HCT116 (cell line): ENCODE measurements at regions not wholly inside any gene's neighbourhood (a gene's known extent, or its start where the extent isn't known, plus 50 kb on each side); places are given as distances from the start of the nearest gene placed in this dataset.

ENCODE experiments used
- ATAC-seq: fragments of 200-7000 bp; cut with Tn5 transposase; 2 replicates; pipeline ENCODE4 v1.9.1; 2020; ENCODE audit warnings: mild to moderate bottlenecking, moderate library complexity
- BruUV-seq: library from RNA; stranded (reverse); fragments of 400-500 nt; replicated peaks from 2 replicates; lab custom pipeline; 2021; lab: Mats Ljungman, UMichigan
- CTCF ChIA-PET: fragments of 300-600 bp; sonication (Branson Sonifier 250); formaldehyde crosslinking; loops from one replicate; lab custom pipeline; 2021; ENCODE audit warnings: antibody characterized with exemption; lab: Charles Lee
- POLR2A ChIA-PET: fragments of 300-600, 350-600 bp; sonication (Branson Sonifier 250); formaldehyde crosslinking; loops from one replicate; lab custom pipeline; 2021; ENCODE audit warnings: antibody characterized with exemption; lab: Charles Lee
- RAD21 ChIA-PET, 2 experiments: fragments of 300-600 bp; sonication (Branson Sonifier 250); formaldehyde crosslinking; loops; one replicate each; lab custom pipeline; 2023; ENCODE audit warnings: low total read pairs in 2 of 2; ENCODE audit not compliant: uncharacterized antibody in 2 of 2, unreplicated experiment in 2 of 2, low non-redundant PET in 1 of 2; lab: Charles Lee
- DNase-seq: peaks from one replicate; pipeline ENCODE4 v3.0.0-alpha.2; 2010; ENCODE audit warnings: low read depth, low spot score
- H2AFZ ChIP-seq: fragments of 200-600 bp; shearing (Covaris generic), sonication (generic); 2 replicates; pipeline ENCODE4 v1.6.1; 2017; ENCODE audit warnings: low read depth, mixed run types, mixed read lengths, antibody characterized with exemption, low read length; ENCODE audit not compliant: poor library complexity, severe bottlenecking
- H3K27ac ChIP-seq: 2 replicates; pipeline ENCODE4 v1.5.1; 2012; ENCODE audit warnings: low read depth, low read length
- H3K27me3 ChIP-seq: fragments of 200-600 bp; sonication (generic); 2 replicates; pipeline ENCODE4 v1.6.1; 2016; ENCODE audit warnings: mixed run types, low read length, mixed read lengths; ENCODE audit not compliant: insufficient read depth
- H3K36me3 ChIP-seq, 2 experiments: fragments of 200-500 bp in 1 of 2; fragments of 200-600 bp in 1 of 2; sonication (Bioruptor generic) in 1 of 2; sonication (generic) in 1 of 2; 2 replicates each; pipeline versions ENCODE4 v1.5.1 to v1.6.1; 2014 to 2016; ENCODE audit warnings: low read length in 2 of 2, inconsistent platforms in 1 of 2, mixed read lengths in 1 of 2, mixed run types in 1 of 2; ENCODE audit not compliant: insufficient read depth in 2 of 2, control insufficient read depth in 1 of 2
- H3K4me1 ChIP-seq, 2 experiments: fragments of 200-600 bp in 1 of 2; sonication (generic) in 1 of 2; 2 replicates each; pipeline versions ENCODE4 v1.5.1 to v1.6.1; 2012 to 2017; ENCODE audit warnings: low read length in 2 of 2, inconsistent platforms in 1 of 2, mild to moderate bottlenecking in 1 of 2, mixed read lengths in 1 of 2, mixed run types in 1 of 2, moderate library complexity in 1 of 2; ENCODE audit not compliant: insufficient read depth in 2 of 2, control insufficient read depth in 1 of 2
- H3K4me2 ChIP-seq: fragments of 200-600 bp; sonication (generic); 2 replicates; pipeline ENCODE4 v1.6.1; 2017; ENCODE audit warnings: mixed run types, low read length, mixed read lengths
- H3K4me3 ChIP-seq, 2 experiments: fragments of 200-600 bp in 1 of 2; sonication (generic) in 1 of 2; replicated peaks in 1 of 2; 2 replicates each; pipeline ENCODE4 v1.5.1; 2011 to 2016; ENCODE audit warnings: low read length in 2 of 2, control low read depth in 1 of 2, low read depth in 1 of 2, mild to moderate bottlenecking in 1 of 2, mixed read lengths in 1 of 2, mixed run types in 1 of 2
- H3K79me2 ChIP-seq: fragments of 200-600 bp; sonication (generic); 2 replicates; pipeline ENCODE4 v1.6.1; 2017; ENCODE audit warnings: mild to moderate bottlenecking, mixed run types, low read length, moderate library complexity, mixed read lengths; ENCODE audit not compliant: insufficient read depth
- H3K9ac ChIP-seq: fragments of 200-600 bp; sonication (generic); 2 replicates; pipeline ENCODE4 v1.6.1; 2016; ENCODE audit warnings: low read length, mixed read lengths
- H3K9me2 ChIP-seq: fragments of 200-600 bp; sonication (generic), shearing (Covaris generic); 2 replicates; pipeline ENCODE4 v1.6.1; 2017; ENCODE audit warnings: mixed run types, mild to moderate bottlenecking, moderate library complexity; ENCODE audit not compliant: insufficient read depth
- H3K9me3 ChIP-seq, 2 experiments: fragments of 200-500 bp in 1 of 2; fragments of 200-600 bp in 1 of 2; sonication (Bioruptor generic) in 1 of 2; sonication (generic) in 1 of 2; 2 replicates each; pipeline ENCODE4 v1.6.1; 2014 to 2017; ENCODE audit warnings: low read length in 2 of 2, mixed read lengths in 2 of 2, inconsistent platforms in 1 of 2, low read depth in 1 of 2, mild to moderate bottlenecking in 1 of 2, mixed run types in 1 of 2, moderate library complexity in 1 of 2; ENCODE audit not compliant: control insufficient read depth in 1 of 2, insufficient read depth in 1 of 2
- H4K20me1 ChIP-seq: fragments of 200-600 bp; sonication (generic), shearing (Covaris generic); 2 replicates; pipeline ENCODE4 v1.6.1; 2017; ENCODE audit warnings: mixed run types, mild to moderate bottlenecking, moderate library complexity; ENCODE audit not compliant: insufficient read depth
- CBX3 ChIP-seq: IDR thresholded peaks from 2 replicates; pipeline ENCODE4 v1.6.1; 2012; ENCODE audit warnings: low read depth
- EGR1 ChIP-seq: IDR thresholded peaks from 2 replicates; pipeline ENCODE4 v1.6.1; 2012; ENCODE audit warnings: low read depth
- ELF1 ChIP-seq: IDR thresholded peaks from 2 replicates; pipeline ENCODE4 v1.6.1; 2012; ENCODE audit warnings: low read depth, borderline replicate concordance
- EZH2 ChIP-seq: fragments of 200-600 bp; sonication (generic); IDR thresholded peaks from 2 replicates; pipeline ENCODE4 v1.6.1; 2017; ENCODE audit warnings: antibody characterized with exemption, mixed run types
- EZH2phosphoT487 ChIP-seq: fragments of 200-600 bp; IDR thresholded peaks from 2 replicates; pipeline ENCODE4 v1.6.1; 2018; ENCODE audit warnings: antibody characterized with exemption, borderline replicate concordance
- POLR2A ChIP-seq: IDR thresholded peaks from 2 replicates; pipeline ENCODE4 v1.7.0; 2011; ENCODE audit warnings: borderline replicate concordance; ENCODE audit not compliant: insufficient read depth, insufficient read length; ENCODE audit errors: extremely low read depth
- SRF ChIP-seq: IDR thresholded peaks from 2 replicates; pipeline ENCODE4 v1.6.1; 2012; ENCODE audit warnings: low read depth
- TCF7L2 ChIP-seq: IDR thresholded peaks from 2 replicates; pipeline ENCODE4 v1.7.0; 2011; ENCODE audit warnings: borderline replicate concordance, inconsistent platforms; ENCODE audit not compliant: insufficient read depth, insufficient read length; ENCODE audit errors: extremely low read depth
- YY1 ChIP-seq: IDR thresholded peaks from 2 replicates; pipeline ENCODE4 v1.6.1; 2011; ENCODE audit warnings: low read length, low read depth, moderate library complexity, mild to moderate bottlenecking; ENCODE audit not compliant: insufficient replicate concordance; ENCODE audit errors: extremely low read depth
- ZBTB33 ChIP-seq: IDR thresholded peaks from 2 replicates; pipeline ENCODE4 v1.6.1; 2011; ENCODE audit warnings: mild to moderate bottlenecking, low read length, moderate library complexity; ENCODE audit not compliant: insufficient replicate concordance; ENCODE audit errors: extremely low read depth
- ZFX ChIP-seq: fragments of 450-650 bp; IDR thresholded peaks from 2 replicates; pipeline ENCODE4 v1.6.1; 2017
- ZNF274 ChIP-seq: fragments of 200-500 bp; sonication (Bioruptor generic); IDR thresholded peaks from 2 replicates; pipeline ENCODE4 v1.6.1; 2014; ENCODE audit warnings: mild to moderate bottlenecking, low read depth, low read length, inconsistent platforms
- intact Hi-C: fragments of 100-400 bp; cut with micrococcal nuclease; formaldehyde crosslinking; loops from 2 replicates; pipeline ENCODE4 v1.10.0; 2022
- TF ChIP-seq, protein P1 (sequence below): IDR thresholded peaks from 2 replicates; pipeline ENCODE4 v1.6.1; 2012
- TF ChIP-seq, protein P2 (sequence below): IDR thresholded peaks from 2 replicates; pipeline ENCODE4 v1.6.1; 2012; ENCODE audit warnings: low read depth

DNA sequence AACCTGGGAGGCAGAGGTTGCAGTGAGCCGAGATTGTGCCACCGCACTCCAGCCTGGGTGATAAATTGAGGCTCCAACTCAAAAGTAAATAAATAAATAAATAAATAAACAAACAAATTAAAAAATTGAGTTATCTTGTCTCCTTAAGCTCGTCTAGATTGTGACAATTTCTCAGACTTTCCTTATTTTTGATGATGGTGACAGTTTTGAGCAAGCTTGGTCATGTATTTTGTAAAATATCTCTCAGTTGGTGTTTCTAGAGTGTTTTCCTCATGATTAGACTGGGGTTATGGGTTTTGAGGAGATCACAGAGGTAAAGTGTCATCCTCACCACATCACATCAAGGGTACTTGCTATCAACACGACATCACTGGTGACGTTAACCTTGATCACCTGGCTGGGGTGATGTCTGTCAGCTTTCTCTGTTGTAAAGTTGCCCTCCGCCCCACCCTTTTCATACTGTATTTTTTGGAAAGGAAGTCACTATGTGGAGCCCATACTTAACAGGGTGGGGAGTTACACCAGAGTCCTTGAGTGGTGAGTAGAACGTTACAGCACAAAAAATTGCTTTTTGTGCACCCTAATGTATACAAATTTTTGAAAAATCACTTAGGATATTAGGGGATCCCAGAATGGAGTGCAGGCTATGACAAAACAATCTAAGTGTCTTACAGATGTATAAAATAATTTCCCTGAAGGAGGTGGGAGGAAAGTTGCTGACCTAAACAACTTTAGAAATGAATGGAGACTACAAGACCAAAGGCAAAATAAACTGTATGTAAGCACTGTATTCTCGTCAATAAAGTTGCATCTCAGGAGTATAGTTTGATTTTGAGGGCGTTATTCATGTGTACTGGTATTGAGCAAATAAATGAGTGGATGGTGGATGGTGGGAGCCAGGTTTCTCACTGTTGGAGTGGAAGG lies 116.4 kb upstream of the SGK1 start (continued):
- TF ChIP-seq TCF7L2 (no peak), EZH2 (no peak), EZH2phosphoT487 (no peak)
- TF ChIP-seq, protein P1, sequence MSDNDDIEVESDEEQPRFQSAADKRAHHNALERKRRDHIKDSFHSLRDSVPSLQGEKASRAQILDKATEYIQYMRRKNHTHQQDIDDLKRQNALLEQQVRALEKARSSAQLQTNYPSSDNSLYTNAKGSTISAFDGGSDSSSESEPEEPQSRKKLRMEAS, result no peak

DNA sequence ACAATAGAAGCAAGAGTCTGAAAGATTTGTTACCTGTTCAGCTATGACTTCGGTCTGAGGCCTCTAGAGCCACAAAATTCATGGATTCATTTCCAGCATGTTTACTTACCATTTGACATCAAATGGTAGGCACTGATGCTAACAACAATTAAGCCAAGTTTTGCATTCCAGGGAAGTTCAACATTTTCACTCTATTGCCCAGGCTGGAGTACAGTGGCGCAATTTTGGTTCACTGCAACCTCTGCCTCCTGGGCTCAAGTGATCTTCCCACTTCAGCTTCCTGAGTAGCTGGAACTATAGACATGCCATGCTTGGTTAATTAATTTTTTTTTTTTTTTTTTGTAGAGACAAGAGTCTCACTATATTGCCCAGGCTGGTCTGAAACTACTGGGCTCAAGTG lies 114.1 kb upstream of the SGK1 start:
- POLR2A ChIA-PET, result no interaction called here
- no TSS peak for BruUV-seq
- no peak overlapping the region for H2AFZ ChIP-seq

More for the DNA sequence above, 114.1 kb upstream of the SGK1 start:
- DNase-seq (no peak), ATAC-seq (no peak)
- H4K20me1 ChIP-seq, result no peaks in the 10 kb centered on the region
- H3K27ac ChIP-seq, result no peak overlapping the region
- ChIA-PET RAD21 (no interaction called here), CTCF (no interaction called here)
- intact Hi-C loops, result no loop called here
- peaks cover 0 to 16% of the 10 kb centered on the region in 2 experiments; a peak in 2 of 4 replicates for H3K4me1 ChIP-seq
- no peaks in the 10 kb centered on the region for H3K79me2 ChIP-seq
- H3K9me3 ChIP-seq, result no peaks in the 10 kb centered on the region
- H3K9ac ChIP-seq, result no peak overlapping the region
- H3K4me2 ChIP-seq, result no peak overlapping the region
- TF ChIP-seq, protein P2, sequence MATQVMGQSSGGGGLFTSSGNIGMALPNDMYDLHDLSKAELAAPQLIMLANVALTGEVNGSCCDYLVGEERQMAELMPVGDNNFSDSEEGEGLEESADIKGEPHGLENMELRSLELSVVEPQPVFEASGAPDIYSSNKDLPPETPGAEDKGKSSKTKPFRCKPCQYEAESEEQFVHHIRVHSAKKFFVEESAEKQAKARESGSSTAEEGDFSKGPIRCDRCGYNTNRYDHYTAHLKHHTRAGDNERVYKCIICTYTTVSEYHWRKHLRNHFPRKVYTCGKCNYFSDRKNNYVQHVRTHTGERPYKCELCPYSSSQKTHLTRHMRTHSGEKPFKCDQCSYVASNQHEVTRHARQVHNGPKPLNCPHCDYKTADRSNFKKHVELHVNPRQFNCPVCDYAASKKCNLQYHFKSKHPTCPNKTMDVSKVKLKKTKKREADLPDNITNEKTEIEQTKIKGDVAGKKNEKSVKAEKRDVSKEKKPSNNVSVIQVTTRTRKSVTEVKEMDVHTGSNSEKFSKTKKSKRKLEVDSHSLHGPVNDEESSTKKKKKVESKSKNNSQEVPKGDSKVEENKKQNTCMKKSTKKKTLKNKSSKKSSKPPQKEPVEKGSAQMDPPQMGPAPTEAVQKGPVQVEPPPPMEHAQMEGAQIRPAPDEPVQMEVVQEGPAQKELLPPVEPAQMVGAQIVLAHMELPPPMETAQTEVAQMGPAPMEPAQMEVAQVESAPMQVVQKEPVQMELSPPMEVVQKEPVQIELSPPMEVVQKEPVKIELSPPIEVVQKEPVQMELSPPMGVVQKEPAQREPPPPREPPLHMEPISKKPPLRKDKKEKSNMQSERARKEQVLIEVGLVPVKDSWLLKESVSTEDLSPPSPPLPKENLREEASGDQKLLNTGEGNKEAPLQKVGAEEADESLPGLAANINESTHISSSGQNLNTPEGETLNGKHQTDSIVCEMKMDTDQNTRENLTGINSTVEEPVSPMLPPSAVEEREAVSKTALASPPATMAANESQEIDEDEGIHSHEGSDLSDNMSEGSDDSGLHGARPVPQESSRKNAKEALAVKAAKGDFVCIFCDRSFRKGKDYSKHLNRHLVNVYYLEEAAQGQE, result no peak
- TF ChIP-seq ZBTB33 (no peak), TCF7L2 (no peak), EZH2 (no peak), POLR2A (no peak), ELF1 (no peak), ZNF274 (no peak), SRF (no peak), CBX3 (no peak), ZFX (no peak), YY1 (no peak), EZH2phosphoT487 (no peak), EGR1 (no peak)
- TF ChIP-seq, protein P1, result no peak
- no peaks in the 10 kb centered on the region for H3K36me3 ChIP-seq
- H3K4me3 ChIP-seq, result no peak overlapping the region
- H3K27me3 ChIP-seq, result no peaks in the 10 kb centered on the region
- H3K9me2 ChIP-seq, result no peaks in the 10 kb centered on the region
